H1 (cell line): ENCODE measurements at regions not wholly inside any gene's neighbourhood (a gene's known extent, or its start where the extent isn't known, plus 50 kb on each side); places are given as distances from the start of the nearest gene placed in this dataset.

ENCODE experiments used
- CTCF ChIA-PET: fragments of 300-600 bp; sonication (Branson Sonifier 250); formaldehyde crosslinking; loops from one replicate; lab custom pipeline; 2021; ENCODE audit not compliant: partially characterized antibody; lab: Charles Lee
- POLR2A ChIA-PET: fragments of 300-600 bp; sonication (Branson Sonifier 250); formaldehyde crosslinking; loops from one replicate; lab custom pipeline; 2021; ENCODE audit warnings: inconsistent platforms; ENCODE audit not compliant: partially characterized antibody; lab: Charles Lee
- DNase-seq, 2 experiments: peaks; one replicate each; pipeline versions ENCODE4 v3.0.0 to v3.0.0-alpha.2; 2010 to 2022; ENCODE audit warnings: low spot score in 2 of 2, low read depth in 1 of 2, mixed read lengths in 1 of 2
- FAIRE-seq: peaks from 2 replicates; lab custom pipeline; 2011; peaks lifted over from hg19 to GRCh38; lab: Jason Lieb, UNC
- H2AFZ ChIP-seq: 2 replicates; pipeline ENCODE4 v1.8.1; 2012; ENCODE audit warnings: low read length, inconsistent platforms
- H2AK5ac ChIP-seq: 2 replicates; pipeline ENCODE4 v1.6.1; 2013; ENCODE audit warnings: low read depth, low read length
- H2BK120ac ChIP-seq: replicated peaks from 2 replicates; pipeline ENCODE3; 2013; ENCODE audit warnings: low read depth, low read length, inconsistent platforms
- H2BK12ac ChIP-seq: 2 replicates; pipeline ENCODE4 v1.6.1; 2013; ENCODE audit warnings: low read depth, low read length
- H2BK15ac ChIP-seq: 2 replicates; pipeline ENCODE4 v1.6.1; 2013; ENCODE audit warnings: low read length
- H2BK20ac ChIP-seq: 2 replicates; pipeline ENCODE4 v1.6.1; 2013; ENCODE audit warnings: low read length
- H2BK5ac ChIP-seq: 2 replicates; pipeline ENCODE4 v1.6.1; 2013; ENCODE audit warnings: low read depth, low read length
- H3K14ac ChIP-seq: 2 replicates; pipeline ENCODE4 v1.6.1; 2013; ENCODE audit warnings: inconsistent platforms; ENCODE audit not compliant: insufficient read length
- H3K18ac ChIP-seq: 2 replicates; pipeline ENCODE4 v1.6.1; 2013; ENCODE audit warnings: low read length; ENCODE audit errors: extremely low read depth
- H3K23ac ChIP-seq: 2 replicates; pipeline ENCODE4 v1.6.1; 2013; ENCODE audit warnings: inconsistent platforms; ENCODE audit not compliant: insufficient read length
- H3K23me2 ChIP-seq: 2 replicates; pipeline ENCODE4 v1.6.1; 2013; ENCODE audit warnings: low read depth, low read length
- H3K27ac ChIP-seq: 2 replicates; pipeline ENCODE4 v1.6.1; 2011; ENCODE audit warnings: low read depth, low read length, inconsistent platforms
- H3K27me3 ChIP-seq, 4 experiments: replicated peaks in 1 of 4; 1 replicate in 1 of 4; 2 replicates in 3 of 4; pipeline versions ENCODE4 v1.6.1 to v1.8.1; 2011 to 2013; ENCODE audit warnings: low read length in 3 of 4, mild to moderate bottlenecking in 3 of 4, inconsistent platforms in 2 of 4, mixed read lengths in 2 of 4, moderate library complexity in 1 of 4; ENCODE audit not compliant: control insufficient read depth in 3 of 4, insufficient read depth in 3 of 4; ENCODE audit errors: extremely low read depth in 1 of 4
- H3K36me3 ChIP-seq, 4 experiments: 2 replicates each; pipeline versions ENCODE4 v1.6.1 to v1.8.1; 2011 to 2013; ENCODE audit warnings: mild to moderate bottlenecking in 4 of 4, low read length in 3 of 4, moderate library complexity in 2 of 4, control low read depth in 1 of 4, inconsistent platforms in 1 of 4; ENCODE audit not compliant: insufficient read depth in 4 of 4, control insufficient read depth in 2 of 4
- H3K4ac ChIP-seq: replicated peaks from 2 replicates; pipeline ENCODE3; 2013; ENCODE audit warnings: low read length, low read depth, mixed read lengths, inconsistent platforms; ENCODE audit not compliant: insufficient read length
- H3K4me1 ChIP-seq, 4 experiments: replicated peaks in 1 of 4; 1 replicate in 1 of 4; 2 replicates in 3 of 4; pipeline versions ENCODE4 v1.6.1 to v1.8.1; 2011 to 2013; ENCODE audit warnings: low read length in 3 of 4, inconsistent platforms in 2 of 4, mixed read lengths in 1 of 4; ENCODE audit not compliant: insufficient read depth in 4 of 4, control insufficient read depth in 3 of 4
- H3K4me2 ChIP-seq, 2 experiments: 2 replicates each; pipeline versions ENCODE4 v1.6.1 to v1.8.1; 2011 to 2013; ENCODE audit warnings: low read depth in 2 of 2, low read length in 2 of 2, control low read depth in 1 of 2, inconsistent platforms in 1 of 2, mild to moderate bottlenecking in 1 of 2; ENCODE audit not compliant: insufficient read depth in 1 of 2
- H3K4me3 ChIP-seq, 4 experiments: fragments of 200-600, 300-600 bp in 1 of 4; sonication (generic), shearing (Covaris generic), sonication (Bioruptor Twin) in 1 of 4; 2 replicates each; pipeline versions ENCODE4 v1.5.1 to v1.8.1; 2011 to 2016; ENCODE audit warnings: low read length in 4 of 4, low read depth in 3 of 4, control low read depth in 2 of 4, inconsistent platforms in 2 of 4, mild to moderate bottlenecking in 2 of 4, mixed read lengths in 1 of 4, moderate library complexity in 1 of 4; ENCODE audit not compliant: insufficient read depth in 2 of 4; ENCODE audit errors: extremely low read depth in 1 of 4
- H3K56ac ChIP-seq: replicated peaks from 2 replicates; pipeline ENCODE3; 2013; ENCODE audit warnings: low read depth, mild to moderate bottlenecking, mixed read lengths, low read length, inconsistent platforms; ENCODE audit not compliant: insufficient read length
- H3K79me1 ChIP-seq: 2 replicates; pipeline ENCODE4 v1.6.1; 2013; ENCODE audit warnings: low read depth, low read length, control low read depth
- H3K79me2 ChIP-seq, 2 experiments: 2 replicates each; pipeline versions ENCODE4 v1.6.1 to v1.8.1; 2012 to 2013; ENCODE audit warnings: low read length in 2 of 2, mild to moderate bottlenecking in 2 of 2, inconsistent platforms in 1 of 2; ENCODE audit not compliant: insufficient read depth in 2 of 2, control insufficient read depth in 1 of 2
- H3K9ac ChIP-seq, 4 experiments: replicated peaks in 1 of 4; 1 replicate in 1 of 4; 2 replicates in 3 of 4; pipeline versions ENCODE4 v1.6.1 to v1.8.1; 2011 to 2013; ENCODE audit warnings: low read depth in 3 of 4, low read length in 3 of 4, control low read depth in 2 of 4, mild to moderate bottlenecking in 2 of 4, moderate library complexity in 2 of 4, inconsistent platforms in 1 of 4; ENCODE audit errors: extremely low read depth in 1 of 4
- H3K9me3 ChIP-seq, 2 experiments: 2 replicates each; pipeline versions ENCODE4 v1.6.1 to v1.8.1; 2012 to 2013; ENCODE audit warnings: mild to moderate bottlenecking in 2 of 2, moderate library complexity in 2 of 2, control low read depth in 1 of 2, inconsistent platforms in 1 of 2, low read depth in 1 of 2, low read length in 1 of 2, mixed read lengths in 1 of 2; ENCODE audit not compliant: insufficient read depth in 2 of 2
- H4K20me1 ChIP-seq, 2 experiments: replicated peaks in 1 of 2; 2 replicates each; pipeline versions ENCODE3 to v1.8.1; 2011 to 2013; ENCODE audit warnings: inconsistent platforms in 2 of 2, low read length in 2 of 2, mild to moderate bottlenecking in 1 of 2; ENCODE audit not compliant: insufficient read depth in 2 of 2, control insufficient read depth in 1 of 2
- H4K5ac ChIP-seq: 2 replicates; pipeline ENCODE4 v1.6.1; 2013; ENCODE audit warnings: low read length, low read depth, mixed read lengths, inconsistent platforms; ENCODE audit not compliant: insufficient read length
- H4K8ac ChIP-seq: 2 replicates; pipeline ENCODE4 v1.8.0; 2013; ENCODE audit warnings: mild to moderate bottlenecking, moderate library complexity, low read length, inconsistent platforms; ENCODE audit not compliant: insufficient read depth; ENCODE audit errors: extremely low read depth
- H4K91ac ChIP-seq: replicated peaks from 2 replicates; pipeline ENCODE3; 2013; ENCODE audit warnings: low read length, mixed read lengths, inconsistent platforms; ENCODE audit not compliant: insufficient read length
- BRCA1 ChIP-seq: IDR thresholded peaks from 2 replicates; pipeline ENCODE4 v1.6.1; 2012; ENCODE audit warnings: low read depth, low read length, improper control_type of control experiment
- CBX8 ChIP-seq: fragments of 300-800, 300-1000 bp; sonication (generic); IDR thresholded peaks from 2 replicates; pipeline ENCODE4 v1.7.1; 2016; ENCODE audit warnings: low read depth, low read length, borderline replicate concordance
- CHD1 ChIP-seq: IDR thresholded peaks from 2 replicates; pipeline ENCODE4 v1.6.1; 2012; ENCODE audit warnings: low read depth, low read length, improper control_type of control experiment
- CREB1 ChIP-seq: IDR thresholded peaks from 2 replicates; pipeline ENCODE4 v1.6.1; 2012; ENCODE audit warnings: inconsistent platforms
- CTBP2 ChIP-seq: IDR thresholded peaks from 2 replicates; pipeline ENCODE4 v1.7.0; 2011; ENCODE audit warnings: borderline replicate concordance, mild to moderate bottlenecking, moderate library complexity, mixed read lengths, low read length; ENCODE audit not compliant: insufficient read depth, insufficient read length
- KDM1A ChIP-seq: fragments of 200-600, 300-600 bp; sonication (generic); IDR thresholded peaks from 2 replicates; pipeline ENCODE4 v1.7.1; 2016; ENCODE audit warnings: mild to moderate bottlenecking, low read length, borderline replicate concordance
- KDM4A ChIP-seq: IDR thresholded peaks from one replicate; pipeline ENCODE4 v1.7.1; 2012; ENCODE audit warnings: low read depth, mild to moderate bottlenecking, moderate library complexity, low read length, inconsistent platforms; ENCODE audit not compliant: severe bottlenecking
- PHF8 ChIP-seq: fragments of 200-600 bp; sonication (generic); conservative IDR thresholded peaks from 2 replicates; pipeline ENCODE4 v1.7.1; 2012; ENCODE audit warnings: low read depth, mild to moderate bottlenecking, inconsistent platforms, low read length, moderate library complexity
- POU5F1 ChIP-seq: IDR thresholded peaks from 2 replicates; pipeline ENCODE4 v1.6.1; 2011; ENCODE audit warnings: low read depth, mild to moderate bottlenecking, low read length, moderate library complexity
- RNF2 ChIP-seq: fragments of 200-900, 300-1000 bp; sonication (generic); IDR thresholded peaks from 2 replicates; pipeline ENCODE4 v1.7.1; 2016; ENCODE audit warnings: borderline replicate concordance, low read depth, mild to moderate bottlenecking, antibody characterized with exemption, low read length; ENCODE audit not compliant: poor library complexity, severe bottlenecking; ENCODE audit errors: missing control alignments
- SP1 ChIP-seq: IDR thresholded peaks from 2 replicates; pipeline ENCODE4 v1.6.1; 2011; ENCODE audit warnings: low read depth, low read length
- TAF1 ChIP-seq: IDR thresholded peaks from 2 replicates; pipeline ENCODE4 v1.6.1; 2011; ENCODE audit warnings: mild to moderate bottlenecking, low read depth, low read length
- WGBS, 2 experiments: shearing (Covaris generic) in 1 of 2; methylation state at CpG; one replicate each; pipeline versions ENCODE4 v1.1.6 to v1.1.7; 2013 to 2015; ENCODE audit warnings: low lambda C conversion rate in 2 of 2, mixed read lengths in 2 of 2, inconsistent platforms in 1 of 2, low coverage in 1 of 2, missing lambda C conversion rate in 1 of 2; ENCODE audit not compliant: insufficient replicate concordance in 2 of 2, insufficient coverage in 1 of 2, insufficient read length in 1 of 2; ENCODE audit errors: extremely low coverage in 1 of 2, missing lambda C conversion rate in 1 of 2; 5-methylcytosine and 5-hydroxymethylcytosine counted together
- TF ChIP-seq, protein P1 (sequence below): IDR thresholded peaks from 2 replicates; pipeline ENCODE4 v1.6.1; 2012; ENCODE audit warnings: inconsistent platforms

DNA sequence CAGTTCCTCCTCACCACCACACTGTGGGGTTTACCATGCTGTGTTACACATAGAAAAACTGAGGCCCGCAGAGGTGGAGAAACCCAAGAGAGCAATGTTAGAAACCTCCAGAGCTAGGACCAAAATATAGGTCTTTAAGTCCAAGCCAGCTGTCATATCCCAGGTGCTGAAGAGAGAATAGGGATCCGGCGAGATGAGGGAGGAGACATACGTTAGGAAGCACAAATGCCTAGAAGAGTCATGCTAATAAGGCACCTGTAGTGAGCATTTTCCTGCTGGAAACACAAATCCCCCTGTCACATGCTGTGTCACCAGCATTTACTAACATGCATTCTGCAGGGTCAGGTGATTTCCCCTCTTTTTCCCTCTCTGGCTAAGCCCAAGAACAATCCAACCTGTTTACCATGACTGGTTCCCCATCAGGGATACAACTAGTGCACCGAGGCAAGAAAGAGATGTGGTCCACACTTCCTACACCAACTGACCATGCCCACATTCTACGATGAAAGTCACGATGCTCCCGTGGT lies 168.6 kb upstream of the CAMK1G start:
- Histone ChIP-seq H3K9ac (no peak overlapping the region), H2BK15ac (no peak overlapping the region), H3K27ac (no peak overlapping the region), H4K20me1 (no peaks in the 10 kb centered on the region), H2BK5ac (no peak overlapping the region), H2BK20ac (0 out of 2 replicates have a peak overlapping the region, but pooled peaks have one; percentile 35), H3K79me2 (no peaks in the 10 kb centered on the region), H3K79me1 (no peaks in the 10 kb centered on the region), H3K23me2 (peaks cover 2% of the 10 kb centered on the region; the same call in 1 of the 2 replicates), H2AFZ (no peak overlapping the region), H3K14ac (no peak overlapping the region), H4K5ac (no peak overlapping the region), H3K4me1 (peaks cover 4 to 9% (median 8%) of the 10 kb centered on the region in 4 experiments; a peak in 4 of 7 replicates), H3K4me3 (no peak overlapping the region), H3K56ac (no peak overlapping the region), H3K18ac (0 out of 2 replicates have a peak overlapping the region, but pooled peaks have one; percentile 1), H3K9me3 (no peaks in the 10 kb centered on the region), H4K8ac (no peak overlapping the region), H3K36me3 (no peaks in the 10 kb centered on the region), H2BK12ac (no peak overlapping the region), H3K4ac (no peak overlapping the region), H2AK5ac (no peak overlapping the region), H3K23ac (no peak overlapping the region), H3K4me2 (no peak overlapping the region), H2BK120ac (no peak overlapping the region), H3K27me3 (peaks cover 0 to 24% (median 13%) of the 10 kb centered on the region in 4 experiments; a peak in 4 of 7 replicates), H4K91ac (no peak overlapping the region)
- DNase-seq: no peak
- ChIA-PET POLR2A (interaction anchor here (0.9 to 1.9 kb wide), 3 partner anchors 12 to 59 kb away, joined by 3 to 4 read pairs (median 3); no protein-coding TSS in a partner anchor), CTCF (interaction anchor here (0.7 to 2.6 kb wide), 12 partner anchors 9 to 224 kb away, joined by 3 to 9 read pairs (median 4); no protein-coding TSS in a partner anchor)
- 73% methylated on average over 8 of the region's 8 CpGs; no CpG with 5 or more reads in 1 of the 2 experiments for WGBS, 2 experiments
- FAIRE-seq: peak; percentile 13
- TF ChIP-seq PHF8 (no peak), CBX8 (no peak), KDM1A (no peak), TAF1 (no peak), CTBP2 (no peak), CREB1 (no peak), POU5F1 (no peak), CHD1 (no peak), RNF2 (no peak), KDM4A (no peak), BRCA1 (no peak), SP1 (peak; percentile 54; the same call in 1 of the 2 replicates)
- TF ChIP-seq, protein P1, sequence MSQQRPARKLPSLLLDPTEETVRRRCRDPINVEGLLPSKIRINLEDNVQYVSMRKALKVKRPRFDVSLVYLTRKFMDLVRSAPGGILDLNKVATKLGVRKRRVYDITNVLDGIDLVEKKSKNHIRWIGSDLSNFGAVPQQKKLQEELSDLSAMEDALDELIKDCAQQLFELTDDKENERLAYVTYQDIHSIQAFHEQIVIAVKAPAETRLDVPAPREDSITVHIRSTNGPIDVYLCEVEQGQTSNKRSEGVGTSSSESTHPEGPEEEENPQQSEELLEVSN: peak; percentile 83
